MV-4-11 (cell line): ENCODE measurements at regions not wholly inside any gene's neighbourhood (a gene's known extent, or its start where the extent isn't known, plus 50 kb on each side); places are given as distances from the start of the nearest gene placed in this dataset.

ENCODE experiments used
- DNase-seq: peaks from one replicate; lab custom pipeline; 2025; lab: John Stamatoyannopoulos, UW

DNA sequence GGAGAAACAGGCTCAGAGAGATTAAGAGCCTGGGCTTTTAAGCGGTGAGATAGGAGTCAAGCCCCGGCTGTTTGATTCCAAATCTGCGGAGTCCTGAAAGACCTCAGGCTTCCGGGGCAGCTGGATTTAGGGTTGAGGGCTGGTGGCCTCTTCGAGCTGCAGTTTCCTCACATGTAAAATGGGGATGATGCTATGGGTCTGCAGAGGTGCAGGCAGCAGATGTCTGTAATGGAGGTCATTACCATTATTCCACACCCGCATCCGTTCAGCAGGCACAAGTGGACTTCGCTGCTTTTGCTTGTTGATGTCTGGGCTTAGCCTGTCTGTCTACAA is 175.6 kb upstream of the HS6ST1 start:
- no peak for DNase-seq

- no peak for DNase-seq
Measured at GRCh38 chr2:128494640-128495321, 176.1 kb upstream of the HS6ST1 start.

DNA sequence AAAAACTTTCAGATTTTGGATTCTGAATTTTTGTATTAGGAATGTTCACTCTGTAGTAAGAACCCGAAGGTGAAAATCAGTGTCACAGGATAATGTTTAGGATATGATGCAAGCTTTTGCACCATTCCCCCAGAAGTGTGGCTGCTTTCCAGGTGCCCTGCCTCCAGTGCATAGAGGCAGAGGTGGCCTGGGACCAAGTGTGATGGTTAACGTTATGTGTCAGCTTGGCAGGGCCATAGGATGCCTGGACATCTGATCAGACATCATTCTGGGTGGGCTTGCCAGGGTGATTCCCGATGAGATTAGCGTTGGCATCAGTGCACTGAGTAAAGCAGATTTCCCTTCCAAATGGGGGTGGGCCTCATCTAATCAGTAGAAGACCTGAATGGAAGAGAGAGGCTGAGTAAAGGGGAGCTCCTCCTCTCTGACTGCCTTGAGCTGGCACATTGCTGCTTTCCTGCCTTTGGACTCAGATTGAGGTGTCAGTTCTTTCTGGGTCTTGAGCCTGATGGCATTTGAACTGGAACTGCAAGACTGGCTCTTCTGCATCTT is 177.4 kb upstream of the HS6ST1 start:
- DNase-seq, result no peak

GRCh38 chr2:128496700-128497099 is 178.0 kb upstream of the HS6ST1 start:
- DNase-seq, result no peak

DNA sequence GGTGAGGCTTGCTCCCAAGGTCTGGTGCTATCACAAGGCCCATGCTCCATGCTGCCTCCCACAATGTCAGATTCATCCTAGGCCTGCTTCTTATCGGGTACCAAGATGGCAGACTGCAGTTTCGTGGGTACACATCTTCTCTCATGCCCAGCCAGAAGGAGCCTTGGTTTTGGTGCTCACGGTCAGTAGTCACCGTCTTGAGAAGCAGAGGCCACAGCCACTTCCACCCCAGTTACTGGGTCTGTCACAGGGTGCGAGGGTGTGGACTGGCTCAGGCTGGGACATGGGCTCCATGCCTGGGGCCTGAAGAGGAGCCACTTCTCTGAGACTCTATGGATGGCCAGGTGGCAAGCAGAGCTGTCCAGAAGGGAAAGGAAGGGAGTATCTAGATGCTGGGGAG is 178.8 kb upstream of the HS6ST1 start:
- DNase-seq, result no peak

GRCh38 chr2:128498086-128498485 is 179.4 kb upstream of the HS6ST1 start:
- DNase-seq, result no peak

- no peak for DNase-seq
Measured at GRCh38 chr2:128498589-128498988, 179.9 kb upstream of the HS6ST1 start.

GRCh38 chr2:128499367-128500137 is 180.9 kb upstream of the HS6ST1 start:
- no peak for DNase-seq

- no peak for DNase-seq
Measured at GRCh38 chr2:128500138-128500800, 181.6 kb upstream of the HS6ST1 start.

DNA sequence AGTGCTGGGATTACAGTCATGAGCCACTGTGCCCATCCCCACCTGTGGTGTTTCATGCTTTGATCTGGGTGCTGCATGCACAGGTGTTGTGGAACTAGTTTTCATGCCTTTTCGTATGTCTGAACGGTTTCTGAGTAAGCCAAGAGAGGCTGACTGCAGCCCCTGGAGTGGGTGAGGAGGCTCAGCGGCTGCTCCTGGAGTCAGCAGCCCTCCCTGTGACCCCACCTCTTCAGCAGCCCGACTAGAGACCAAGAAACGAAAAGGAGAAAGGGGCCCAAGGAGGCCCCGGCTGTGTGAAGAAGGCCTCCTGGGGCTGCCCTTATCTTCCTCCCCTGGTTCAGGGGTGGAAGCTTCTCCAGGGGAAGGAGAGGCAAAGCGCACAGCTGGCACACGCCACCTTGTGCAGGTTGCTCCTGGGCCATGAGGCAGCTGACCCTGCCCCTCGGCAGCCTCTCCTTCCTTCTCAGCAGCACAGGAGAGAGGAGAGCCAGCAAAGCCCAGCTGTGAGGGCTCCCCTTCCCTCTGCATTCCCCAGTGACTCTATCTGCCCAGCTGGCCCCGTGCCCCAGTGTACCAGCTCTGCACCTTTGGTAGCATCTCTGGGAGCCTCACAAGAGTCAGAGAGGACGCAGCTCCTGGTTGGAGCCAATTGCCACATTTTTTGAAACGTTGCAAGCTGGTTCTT is 182.5 kb upstream of the HS6ST1 start:
- no peak for DNase-seq

DNA sequence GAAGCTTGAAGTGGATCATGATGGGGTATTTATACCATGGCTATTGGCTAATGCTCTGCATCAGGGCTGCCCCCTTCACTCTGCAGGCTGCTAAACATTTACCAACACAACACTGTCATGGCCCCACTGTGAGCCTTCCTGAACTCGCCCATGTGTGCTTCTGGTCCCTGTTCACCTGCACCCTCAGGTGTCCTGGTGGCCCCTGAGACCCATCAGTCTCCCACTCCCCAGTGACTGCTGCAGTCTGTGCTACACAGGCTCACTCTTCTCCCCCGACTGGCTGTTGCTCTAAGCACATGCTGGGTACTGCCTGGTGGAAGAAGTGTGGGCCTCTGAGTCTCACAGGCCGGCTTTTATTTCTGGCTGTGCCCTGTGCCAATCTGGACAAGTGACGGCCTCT is 183.0 kb upstream of the HS6ST1 start:
- DNase-seq, result no peak

- DNase-seq, result no peak
Measured at GRCh38 chr2:128502200-128502599, 183.5 kb upstream of the HS6ST1 start.

GRCh38 chr2:128502638-128503246 is 184.1 kb upstream of the HS6ST1 start:
- no peak for DNase-seq

DNA sequence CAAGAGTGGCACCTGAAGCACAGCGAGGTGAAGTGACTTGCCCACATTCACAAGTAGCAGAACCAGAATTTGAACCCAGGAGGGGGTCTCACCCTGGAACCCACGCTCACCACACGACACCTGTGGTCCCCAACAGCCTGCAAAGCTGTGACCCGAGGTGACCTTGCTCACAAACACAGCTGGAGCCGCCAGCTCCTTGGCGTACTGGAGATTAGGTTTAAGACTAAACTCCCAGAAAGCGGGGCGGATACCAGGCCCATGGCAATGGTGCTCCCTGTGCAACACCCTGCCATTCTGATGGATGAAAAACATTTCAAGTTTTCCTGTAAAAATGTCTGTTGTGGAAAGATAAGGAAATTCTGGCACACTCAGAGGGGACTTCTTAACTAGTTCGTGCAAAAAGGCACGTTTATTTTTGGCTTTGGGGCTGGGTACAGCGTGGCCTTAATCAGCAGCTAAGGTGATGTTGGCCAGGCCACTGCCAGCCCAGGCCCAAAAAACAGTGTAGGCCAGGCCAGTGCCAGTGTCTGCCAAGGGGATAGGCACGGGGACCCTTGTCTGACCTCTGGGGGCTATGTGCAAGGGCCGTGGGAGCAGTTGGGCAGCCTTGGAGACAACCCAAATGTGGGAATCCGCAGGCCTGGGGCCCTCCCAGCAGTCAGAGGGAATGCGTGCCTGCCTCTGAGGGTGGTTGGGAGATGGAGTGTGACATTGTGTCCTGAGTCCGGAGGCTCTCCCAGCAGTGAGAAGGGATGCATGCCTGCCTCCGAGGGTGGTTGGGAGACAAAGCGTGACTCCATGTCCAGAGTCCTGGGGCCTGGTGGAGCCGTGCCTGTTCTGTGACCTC is 185.0 kb upstream of the HS6ST1 start:
- no peak for DNase-seq

GRCh38 chr2:128504246-128505149 is 185.8 kb upstream of the HS6ST1 start:
- DNase-seq, result no peak

DNA sequence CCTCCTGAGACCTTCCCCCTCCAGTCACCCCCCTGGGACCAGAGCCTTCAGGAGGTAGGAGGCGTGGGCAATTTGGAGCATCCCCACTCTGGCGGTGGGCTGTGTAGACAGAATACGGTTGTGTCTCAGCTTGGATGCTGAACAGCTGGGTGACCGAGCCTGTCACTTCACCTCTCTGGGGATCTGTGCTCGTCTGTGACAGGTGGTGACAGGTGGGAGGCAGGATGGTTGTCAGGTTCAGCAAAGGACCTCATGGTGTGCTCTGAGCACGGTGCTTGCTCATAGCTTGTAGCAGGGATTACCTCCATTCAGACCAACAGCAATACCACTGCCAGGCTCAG is 186.5 kb upstream of the HS6ST1 start:
- DNase-seq, result no peak

- no peak for DNase-seq
Measured at GRCh38 chr2:128505575-128506526, 187.2 kb upstream of the HS6ST1 start.

GRCh38 chr2:128506534-128506933 is 187.9 kb upstream of the HS6ST1 start:
- no peak for DNase-seq
